ENCODE measurements at regions not wholly inside any gene's neighbourhood (a gene's known extent, or its start where the extent isn't known, plus 50 kb on each side); places are given as distances from the start of the nearest gene placed in this dataset.

GRCh38 chr14:44658389-44658696 lies 151.3 kb upstream of the FSCB start:
- ATAC-seq (no peak), DNase-seq (no peak)
- intact Hi-C loops (cut with DNase I) = no loop called here
- H3K36me3 ChIP-seq (ENCODE audit: insufficient read depth in 1 of 2, low read depth in 1 of 2) = no peaks in the 10 kb centered on the region
- no peak overlapping the region for H3K27ac ChIP-seq
- H3K4me3 ChIP-seq = no peak overlapping the region
- 45 to 53% (median 46%) methylated on average over 1 of the region's 1 CpG for WGBS, 3 donors
- no peaks in the 10 kb centered on the region for H3K27me3 ChIP-seq (ENCODE audit: insufficient read depth in 3 of 3, low read length in 2 of 3)
- no peaks in the 10 kb centered on the region for H3K9me3 ChIP-seq
- no peaks in the 10 kb centered on the region for H3K4me1 ChIP-seq
- no peak for TF ChIP-seq CTCF (IDR thresholded peaks at IDR 0.05)

GRCh38 chr14:44657696-44658388 lies 150.8 kb upstream of the FSCB start:
- ATAC-seq (no peak), DNase-seq (no peak)
- Histone ChIP-seq H3K4me1 (no peaks in the 10 kb centered on the region), H3K27ac (no peak overlapping the region), H3K27me3 (ENCODE audit: insufficient read depth in 3 of 3, low read length in 2 of 3) (no peaks in the 10 kb centered on the region), H3K9me3 (no peaks in the 10 kb centered on the region), H3K36me3 (ENCODE audit: insufficient read depth in 1 of 2, low read depth in 1 of 2) (no peaks in the 10 kb centered on the region), H3K4me3 (no peak overlapping the region)
- 21 to 25% (median 23%) methylated on average over 3 of the region's 3 CpGs for WGBS, 3 donors
- TF ChIP-seq CTCF (IDR thresholded peaks at IDR 0.05) = no peak
- intact Hi-C loops (cut with DNase I) = no loop called here

- H3K9me3 ChIP-seq = no peaks in the 10 kb centered on the region
- H3K27me3 ChIP-seq (ENCODE audit: insufficient read depth in 3 of 3, low read length in 2 of 3) = no peaks in the 10 kb centered on the region
- TF ChIP-seq CTCF (IDR thresholded peaks at IDR 0.05) = no peak
- H3K4me1 ChIP-seq = no peaks in the 10 kb centered on the region
- DNase-seq (no peak), ATAC-seq (no peak)
- no peak overlapping the region for H3K4me3 ChIP-seq
- no peaks in the 10 kb centered on the region for H3K36me3 ChIP-seq (ENCODE audit: insufficient read depth in 1 of 2, low read depth in 1 of 2)
- H3K27ac ChIP-seq = no peak overlapping the region
- intact Hi-C loops (cut with DNase I) = no loop called here
These were observed 150.1 kb upstream of the FSCB start for GRCh38 chr14:44657203-44657602.

- intact Hi-C loops (cut with DNase I) = no loop called here
- no peak for TF ChIP-seq CTCF (IDR thresholded peaks at IDR 0.05)
- no peak for ATAC-seq
- H3K4me3 ChIP-seq = no peak overlapping the region
- WGBS, 3 donors = 85 to 89% (median 87%) methylated on average over 2 of the region's 2 CpGs
- no peak for DNase-seq
- H3K27ac ChIP-seq = no peak overlapping the region
- no peaks in the 10 kb centered on the region for H3K36me3 ChIP-seq (ENCODE audit: insufficient read depth in 1 of 2, low read depth in 1 of 2)
- H3K4me1 ChIP-seq = no peaks in the 10 kb centered on the region
- no peaks in the 10 kb centered on the region for H3K9me3 ChIP-seq
- H3K27me3 ChIP-seq (ENCODE audit: insufficient read depth in 3 of 3, low read length in 2 of 3) = no peaks in the 10 kb centered on the region
These were observed 147.5 kb upstream of the FSCB start for GRCh38 chr14:44654591-44654990.

GRCh38 chr14:44653641-44654040 lies 146.6 kb upstream of the FSCB start:
- no peaks in the 10 kb centered on the region for H3K36me3 ChIP-seq (ENCODE audit: insufficient read depth in 1 of 2, low read depth in 1 of 2)
- intact Hi-C loops (cut with DNase I) = no loop called here
- no peaks in the 10 kb centered on the region for H3K4me1 ChIP-seq
- WGBS, 3 donors = 57 to 62% (median 60%) methylated on average over 3 of the region's 3 CpGs
- no peak overlapping the region for H3K27ac ChIP-seq
- ATAC-seq = no peak
- no peak overlapping the region for H3K4me3 ChIP-seq
- no peak for TF ChIP-seq CTCF (IDR thresholded peaks at IDR 0.05)
- H3K9me3 ChIP-seq = no peaks in the 10 kb centered on the region
- H3K27me3 ChIP-seq (ENCODE audit: insufficient read depth in 3 of 3, low read length in 2 of 3) = no peaks in the 10 kb centered on the region
- DNase-seq = no peak

Data from psoas muscle (tissue), 7 donors.